ENCODE measurements at regions not wholly inside any gene's neighbourhood (a gene's known extent, or its start where the extent isn't known, plus 50 kb on each side); places are given as distances from the start of the nearest gene placed in this dataset.

- Histone ChIP-seq H3K4me3 (ENCODE audit: insufficient read depth, low read length, poor library complexity, severe bottlenecking) (no peak overlapping the region), H3K27ac (ENCODE audit: low read depth, low read length) (no peak overlapping the region), H3K27me3 (ENCODE audit: low read length) (no peaks in the 10 kb centered on the region), H3K9ac (ENCODE audit: low read length) (no peak overlapping the region), H3K36me3 (ENCODE audit: low read length) (no peaks in the 10 kb centered on the region), H4K20me1 (ENCODE audit: low read depth, low read length) (no peaks in the 10 kb centered on the region), H2AFZ (ENCODE audit: low read depth, low read length, severe bottlenecking) (no peak overlapping the region), H3K9me2 (replicated peaks; ENCODE audit: insufficient read depth, low read length) (no peaks in the 10 kb centered on the region), H3K4me2 (ENCODE audit: low read depth, low read length, poor library complexity, severe bottlenecking) (no peak overlapping the region), H3F3A (ENCODE audit: insufficient read depth) (no peaks in the 10 kb centered on the region), H3K9me3 (ENCODE audit: insufficient read depth, low read length) (peaks cover 6% of the 10 kb centered on the region; the same call in 1 of the 2 replicates), H3K79me2 (ENCODE audit: insufficient read depth, low read length) (no peaks in the 10 kb centered on the region)
- no peak for TF ChIP-seq EZH2phosphoT487 (conservative IDR thresholded peaks at IDR 0.05; ENCODE audit: low read length)
- TF ChIP-seq, protein P1, sequence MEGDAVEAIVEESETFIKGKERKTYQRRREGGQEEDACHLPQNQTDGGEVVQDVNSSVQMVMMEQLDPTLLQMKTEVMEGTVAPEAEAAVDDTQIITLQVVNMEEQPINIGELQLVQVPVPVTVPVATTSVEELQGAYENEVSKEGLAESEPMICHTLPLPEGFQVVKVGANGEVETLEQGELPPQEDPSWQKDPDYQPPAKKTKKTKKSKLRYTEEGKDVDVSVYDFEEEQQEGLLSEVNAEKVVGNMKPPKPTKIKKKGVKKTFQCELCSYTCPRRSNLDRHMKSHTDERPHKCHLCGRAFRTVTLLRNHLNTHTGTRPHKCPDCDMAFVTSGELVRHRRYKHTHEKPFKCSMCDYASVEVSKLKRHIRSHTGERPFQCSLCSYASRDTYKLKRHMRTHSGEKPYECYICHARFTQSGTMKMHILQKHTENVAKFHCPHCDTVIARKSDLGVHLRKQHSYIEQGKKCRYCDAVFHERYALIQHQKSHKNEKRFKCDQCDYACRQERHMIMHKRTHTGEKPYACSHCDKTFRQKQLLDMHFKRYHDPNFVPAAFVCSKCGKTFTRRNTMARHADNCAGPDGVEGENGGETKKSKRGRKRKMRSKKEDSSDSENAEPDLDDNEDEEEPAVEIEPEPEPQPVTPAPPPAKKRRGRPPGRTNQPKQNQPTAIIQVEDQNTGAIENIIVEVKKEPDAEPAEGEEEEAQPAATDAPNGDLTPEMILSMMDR (IDR thresholded peaks at IDR 0.05; ENCODE audit: insufficient read depth, low read length, poor library complexity, severe bottlenecking), result no peak
Measured at GRCh38 chr5:2432076-2432920, 319.2 kb downstream of the IRX2 start.

DNA sequence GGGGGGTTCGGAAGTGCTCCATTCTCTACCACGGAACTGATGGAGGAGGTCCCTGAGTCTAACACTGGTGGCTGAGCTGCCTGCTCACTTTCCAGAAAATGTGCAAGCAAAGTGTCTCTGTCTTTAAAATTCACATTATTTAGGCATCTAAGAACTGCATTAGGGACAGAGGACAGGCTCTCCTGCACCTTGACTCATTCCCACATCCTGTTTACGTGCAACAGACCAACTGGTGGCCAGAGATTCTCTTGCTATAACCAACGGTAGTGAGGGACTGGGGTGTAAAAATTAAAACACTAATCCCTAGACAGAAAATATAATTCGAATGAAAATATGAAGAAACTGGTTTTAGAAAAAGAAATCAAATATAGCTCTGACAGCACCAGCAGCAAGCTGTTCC lies 320.9 kb downstream of the IRX2 start:
- Histone ChIP-seq H3K4me2 (ENCODE audit: low read depth, low read length, poor library complexity, severe bottlenecking) (no peak overlapping the region), H3K36me3 (ENCODE audit: low read length) (no peaks in the 10 kb centered on the region), H2AFZ (ENCODE audit: low read depth, low read length, severe bottlenecking) (no peak overlapping the region), H3K27me3 (ENCODE audit: low read length) (no peaks in the 10 kb centered on the region), H3K4me3 (ENCODE audit: insufficient read depth, low read length, poor library complexity, severe bottlenecking) (no peak overlapping the region), H4K20me1 (ENCODE audit: low read depth, low read length) (no peaks in the 10 kb centered on the region), H3K9me3 (ENCODE audit: insufficient read depth, low read length) (peaks cover 6% of the 10 kb centered on the region; the same call in 1 of the 2 replicates), H3F3A (ENCODE audit: insufficient read depth) (no peaks in the 10 kb centered on the region), H3K79me2 (ENCODE audit: insufficient read depth, low read length) (no peaks in the 10 kb centered on the region), H3K27ac (ENCODE audit: low read depth, low read length) (no peak overlapping the region), H3K9ac (ENCODE audit: low read length) (no peak overlapping the region), H3K9me2 (replicated peaks; ENCODE audit: insufficient read depth, low read length) (no peaks in the 10 kb centered on the region)
- TF ChIP-seq EZH2phosphoT487 (conservative IDR thresholded peaks at IDR 0.05; ENCODE audit: low read length), result no peak
- TF ChIP-seq, protein P1 (IDR thresholded peaks at IDR 0.05; ENCODE audit: insufficient read depth, low read length, poor library complexity, severe bottlenecking), result no peak

GRCh38 chr5:2427983-2428382 lies 323.5 kb downstream of the IRX2 start:
- no peaks in the 10 kb centered on the region for H3K36me3 ChIP-seq (ENCODE audit: low read length)
- H3K9ac ChIP-seq (ENCODE audit: low read length), result no peak overlapping the region
- no peak overlapping the region for H3K4me2 ChIP-seq (ENCODE audit: low read depth, low read length, poor library complexity, severe bottlenecking)
- H3K79me2 ChIP-seq (ENCODE audit: insufficient read depth, low read length), result no peaks in the 10 kb centered on the region
- peaks cover 6% of the 10 kb centered on the region; the same call in 1 of the 2 replicates for H3K9me3 ChIP-seq (ENCODE audit: insufficient read depth, low read length)
- no peaks in the 10 kb centered on the region for H4K20me1 ChIP-seq (ENCODE audit: low read depth, low read length)
- H3K9me2 ChIP-seq (replicated peaks; ENCODE audit: insufficient read depth, low read length), result no peaks in the 10 kb centered on the region
- H3K27ac ChIP-seq (ENCODE audit: low read depth, low read length), result no peak overlapping the region
- H3F3A ChIP-seq (ENCODE audit: insufficient read depth), result no peaks in the 10 kb centered on the region
- no peaks in the 10 kb centered on the region for H3K27me3 ChIP-seq (ENCODE audit: low read length)
- H3K4me3 ChIP-seq (ENCODE audit: insufficient read depth, low read length, poor library complexity, severe bottlenecking), result no peak overlapping the region
- no peak for TF ChIP-seq EZH2phosphoT487 (conservative IDR thresholded peaks at IDR 0.05; ENCODE audit: low read length)
- TF ChIP-seq, protein P1 (IDR thresholded peaks at IDR 0.05; ENCODE audit: insufficient read depth, low read length, poor library complexity, severe bottlenecking), result no peak
- H2AFZ ChIP-seq (ENCODE audit: low read depth, low read length, severe bottlenecking), result no peak overlapping the region
